ENCODE measurements at regions not wholly inside any gene's neighbourhood (a gene's known extent, or its start where the extent isn't known, plus 50 kb on each side); places are given as distances from the start of the nearest gene placed in this dataset.

- H3K27ac Mint-ChIP-seq, result no peak overlapping the region
- H3K36me3 Mint-ChIP-seq, result no peaks in the 10 kb centered on the region
- no peaks in the 10 kb centered on the region for H3K27me3 Mint-ChIP-seq (ENCODE audit: low read depth)
- TF ChIP-seq, protein P1, sequence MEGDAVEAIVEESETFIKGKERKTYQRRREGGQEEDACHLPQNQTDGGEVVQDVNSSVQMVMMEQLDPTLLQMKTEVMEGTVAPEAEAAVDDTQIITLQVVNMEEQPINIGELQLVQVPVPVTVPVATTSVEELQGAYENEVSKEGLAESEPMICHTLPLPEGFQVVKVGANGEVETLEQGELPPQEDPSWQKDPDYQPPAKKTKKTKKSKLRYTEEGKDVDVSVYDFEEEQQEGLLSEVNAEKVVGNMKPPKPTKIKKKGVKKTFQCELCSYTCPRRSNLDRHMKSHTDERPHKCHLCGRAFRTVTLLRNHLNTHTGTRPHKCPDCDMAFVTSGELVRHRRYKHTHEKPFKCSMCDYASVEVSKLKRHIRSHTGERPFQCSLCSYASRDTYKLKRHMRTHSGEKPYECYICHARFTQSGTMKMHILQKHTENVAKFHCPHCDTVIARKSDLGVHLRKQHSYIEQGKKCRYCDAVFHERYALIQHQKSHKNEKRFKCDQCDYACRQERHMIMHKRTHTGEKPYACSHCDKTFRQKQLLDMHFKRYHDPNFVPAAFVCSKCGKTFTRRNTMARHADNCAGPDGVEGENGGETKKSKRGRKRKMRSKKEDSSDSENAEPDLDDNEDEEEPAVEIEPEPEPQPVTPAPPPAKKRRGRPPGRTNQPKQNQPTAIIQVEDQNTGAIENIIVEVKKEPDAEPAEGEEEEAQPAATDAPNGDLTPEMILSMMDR (IDR thresholded peaks at IDR 0.05; ENCODE audit: unreplicated experiment), result no peak
- DNase-seq (ENCODE audit: low spot score in 2 of 2, unreplicated experiment in 2 of 2), result no peak
- peaks cover 10% of the 10 kb centered on the region for H3K4me1 Mint-ChIP-seq
- H3K4me3 Mint-ChIP-seq, result no peak overlapping the region
- peaks cover 21% of the 10 kb centered on the region for H3K9me3 Mint-ChIP-seq
Measured at GRCh38 chrX:10034740-10035260, 67.6 kb downstream of the CLDN34 start.

DNA sequence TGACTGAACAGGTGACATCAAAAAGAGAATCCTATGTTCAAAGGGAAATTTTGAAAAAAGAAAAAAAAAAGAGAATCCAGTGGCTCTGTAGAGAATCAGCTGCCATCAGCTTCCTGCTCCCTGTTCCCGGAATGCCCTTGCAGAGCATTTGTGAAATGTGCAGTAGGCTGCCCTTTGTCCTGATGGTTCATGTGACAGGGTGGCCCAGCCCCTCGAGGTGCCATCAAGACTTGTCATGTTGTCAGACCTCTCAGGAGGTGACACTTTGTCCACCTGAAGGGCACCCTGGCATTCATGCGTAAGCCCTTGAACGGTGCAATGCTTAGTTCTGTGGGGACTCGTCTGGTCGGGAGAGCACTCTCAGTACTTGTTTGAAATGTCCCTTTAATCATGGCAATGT, 71.4 kb downstream of the CLDN34 start:
- Mint-ChIP-seq H3K36me3 (no peaks in the 10 kb centered on the region), H3K27me3 (ENCODE audit: low read depth) (no peaks in the 10 kb centered on the region), H3K27ac (no peak overlapping the region), H3K4me1 (peaks cover 3% of the 10 kb centered on the region), H3K9me3 (peaks cover 28% of the 10 kb centered on the region), H3K4me3 (no peak overlapping the region)
- TF ChIP-seq, protein P1 (IDR thresholded peaks at IDR 0.05; ENCODE audit: unreplicated experiment), result no peak
- no peak for DNase-seq (ENCODE audit: low spot score in 2 of 2, unreplicated experiment in 2 of 2)

GRCh38 chrX:10039821-10040793, 72.9 kb downstream of the CLDN34 start:
- H3K4me3 Mint-ChIP-seq, result no peak overlapping the region
- H3K27me3 Mint-ChIP-seq (ENCODE audit: low read depth), result no peaks in the 10 kb centered on the region
- no peak for DNase-seq (ENCODE audit: low spot score in 2 of 2, unreplicated experiment in 2 of 2)
- H3K4me1 Mint-ChIP-seq, result peaks cover 6% of the 10 kb centered on the region
- H3K36me3 Mint-ChIP-seq, result no peaks in the 10 kb centered on the region
- H3K27ac Mint-ChIP-seq, result no peak overlapping the region
- peaks cover 17% of the 10 kb centered on the region for H3K9me3 Mint-ChIP-seq
- TF ChIP-seq, protein P1 (IDR thresholded peaks at IDR 0.05; ENCODE audit: unreplicated experiment), result no peak

GRCh38 chrX:10040961-10041360, 73.8 kb downstream of the CLDN34 start:
- no peak overlapping the region for H3K4me3 Mint-ChIP-seq
- peaks cover 15% of the 10 kb centered on the region for H3K9me3 Mint-ChIP-seq
- DNase-seq (ENCODE audit: low spot score in 2 of 2, unreplicated experiment in 2 of 2), result no peak
- H3K27ac Mint-ChIP-seq, result no peak overlapping the region
- no peaks in the 10 kb centered on the region for H3K36me3 Mint-ChIP-seq
- TF ChIP-seq, protein P1 (IDR thresholded peaks at IDR 0.05; ENCODE audit: unreplicated experiment), result no peak
- no peaks in the 10 kb centered on the region for H3K27me3 Mint-ChIP-seq (ENCODE audit: low read depth)
- H3K4me1 Mint-ChIP-seq, result peaks cover 6% of the 10 kb centered on the region

DNA sequence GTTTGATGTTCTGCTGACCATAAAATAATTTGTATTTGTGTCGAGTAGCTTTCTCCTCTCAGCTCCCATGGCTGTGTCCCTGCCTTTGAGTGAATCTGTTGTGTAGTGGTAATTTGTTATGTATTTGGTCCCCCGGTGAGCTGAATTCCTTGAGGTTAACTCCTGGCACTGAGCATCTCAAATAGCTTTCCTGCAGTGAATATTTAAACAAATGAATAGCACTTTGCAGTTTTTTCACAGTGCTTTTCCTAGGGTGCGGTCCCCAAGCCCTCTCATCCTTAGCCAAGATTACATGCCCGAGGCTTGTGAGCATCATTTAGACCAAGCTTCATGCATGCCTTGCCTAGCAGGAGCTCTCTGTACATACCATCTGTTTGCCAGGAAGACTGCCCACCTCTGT, 74.2 kb downstream of the CLDN34 start:
- Mint-ChIP-seq H3K4me3 (no peak overlapping the region), H3K27me3 (ENCODE audit: low read depth) (no peaks in the 10 kb centered on the region), H3K4me1 (peaks cover 6% of the 10 kb centered on the region), H3K9me3 (peaks cover 12% of the 10 kb centered on the region), H3K27ac (no peak overlapping the region), H3K36me3 (peaks cover 2% of the 10 kb centered on the region)
- no peak for DNase-seq (ENCODE audit: low spot score in 2 of 2, unreplicated experiment in 2 of 2)
- TF ChIP-seq, protein P1 (IDR thresholded peaks at IDR 0.05; ENCODE audit: unreplicated experiment), result no peak

All from mesothelial cell of epicardium (in vitro differentiated cells).